ENCODE measurements at regions not wholly inside any gene's neighbourhood (a gene's known extent, or its start where the extent isn't known, plus 50 kb on each side); places are given as distances from the start of the nearest gene placed in this dataset.
A peak's percentile ranks its signal among the peaks of the same experiment; 100 is the strongest.

DNA sequence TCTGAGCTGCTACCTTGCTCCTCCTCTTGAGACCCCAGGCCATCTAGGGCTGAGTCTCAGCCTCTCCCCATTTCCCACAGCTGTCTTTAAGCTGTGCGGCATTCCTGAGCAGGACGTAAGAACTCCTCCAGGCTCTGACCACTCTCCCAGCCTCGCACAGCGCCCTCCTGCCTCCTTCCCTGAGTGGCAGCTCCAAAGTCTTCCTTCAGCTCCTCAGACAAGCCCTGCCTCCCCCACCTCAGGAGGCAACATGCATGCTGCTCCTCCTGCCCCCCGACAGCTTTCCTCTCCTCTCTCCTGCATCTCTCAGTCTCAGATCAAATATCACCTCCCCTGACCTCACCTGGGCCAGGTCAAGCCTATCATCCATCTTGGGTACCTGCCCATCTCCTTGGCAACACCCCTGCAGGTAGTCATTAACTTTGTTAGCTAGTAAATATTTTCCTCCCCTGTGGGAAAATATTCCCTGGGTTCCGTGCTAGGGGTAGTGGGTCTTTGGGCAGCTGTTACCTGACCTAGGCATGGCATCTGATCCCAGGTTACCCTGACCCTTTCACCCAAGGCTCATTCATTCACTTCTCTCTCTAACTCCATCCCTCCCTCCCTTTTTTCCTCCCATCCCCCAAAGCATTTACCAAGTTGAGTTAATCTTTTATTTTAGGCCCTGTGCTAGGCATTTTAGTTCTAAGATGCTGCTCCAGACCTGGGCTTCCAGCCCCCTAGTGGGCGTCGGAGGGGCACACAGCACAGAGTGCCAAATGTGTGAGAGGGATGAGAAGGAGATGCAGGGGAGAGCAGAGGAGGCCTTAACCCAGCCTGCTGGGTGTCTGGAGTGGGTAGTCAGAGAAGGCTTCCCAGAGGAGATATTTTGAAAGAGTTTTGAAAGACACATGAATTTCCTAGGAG lies 419.9 kb downstream of the PTPRU start:
- H2AFZ ChIP-seq (ENCODE audit: low read depth), result no peak overlapping the region
- H4K20me1 ChIP-seq (ENCODE audit: insufficient read depth), result no peaks in the 10 kb centered on the region
- H3K4me1 ChIP-seq (ENCODE audit: low read depth, poor library complexity, severe bottlenecking), result no peaks in the 10 kb centered on the region
- 0 out of 2 replicates have a peak, but pooled peaks cover 13% of the 10 kb centered on the region for H3K27me3 ChIP-seq (ENCODE audit: insufficient read depth, low read depth)
- no peak overlapping the region for H3K4me2 ChIP-seq
- H3K4me3 ChIP-seq (IDR thresholded peaks at IDR 0.05; ENCODE audit: insufficient read depth, low read depth, low read length), result no peak overlapping the region
- no peak overlapping the region for H3K9ac ChIP-seq
- H3K27ac ChIP-seq, result no peak overlapping the region
- no peaks in the 10 kb centered on the region for H3K36me3 ChIP-seq (ENCODE audit: insufficient read depth)
- TF ChIP-seq, protein P1, sequence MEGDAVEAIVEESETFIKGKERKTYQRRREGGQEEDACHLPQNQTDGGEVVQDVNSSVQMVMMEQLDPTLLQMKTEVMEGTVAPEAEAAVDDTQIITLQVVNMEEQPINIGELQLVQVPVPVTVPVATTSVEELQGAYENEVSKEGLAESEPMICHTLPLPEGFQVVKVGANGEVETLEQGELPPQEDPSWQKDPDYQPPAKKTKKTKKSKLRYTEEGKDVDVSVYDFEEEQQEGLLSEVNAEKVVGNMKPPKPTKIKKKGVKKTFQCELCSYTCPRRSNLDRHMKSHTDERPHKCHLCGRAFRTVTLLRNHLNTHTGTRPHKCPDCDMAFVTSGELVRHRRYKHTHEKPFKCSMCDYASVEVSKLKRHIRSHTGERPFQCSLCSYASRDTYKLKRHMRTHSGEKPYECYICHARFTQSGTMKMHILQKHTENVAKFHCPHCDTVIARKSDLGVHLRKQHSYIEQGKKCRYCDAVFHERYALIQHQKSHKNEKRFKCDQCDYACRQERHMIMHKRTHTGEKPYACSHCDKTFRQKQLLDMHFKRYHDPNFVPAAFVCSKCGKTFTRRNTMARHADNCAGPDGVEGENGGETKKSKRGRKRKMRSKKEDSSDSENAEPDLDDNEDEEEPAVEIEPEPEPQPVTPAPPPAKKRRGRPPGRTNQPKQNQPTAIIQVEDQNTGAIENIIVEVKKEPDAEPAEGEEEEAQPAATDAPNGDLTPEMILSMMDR (conservative IDR thresholded peaks at IDR 0.05; ENCODE audit: low read depth, low read length), result 0 out of 2 replicates have a peak, but pooled peaks have one; percentile 22
- no peaks in the 10 kb centered on the region for H3K79me2 ChIP-seq (ENCODE audit: insufficient read depth, low read depth)

DNA sequence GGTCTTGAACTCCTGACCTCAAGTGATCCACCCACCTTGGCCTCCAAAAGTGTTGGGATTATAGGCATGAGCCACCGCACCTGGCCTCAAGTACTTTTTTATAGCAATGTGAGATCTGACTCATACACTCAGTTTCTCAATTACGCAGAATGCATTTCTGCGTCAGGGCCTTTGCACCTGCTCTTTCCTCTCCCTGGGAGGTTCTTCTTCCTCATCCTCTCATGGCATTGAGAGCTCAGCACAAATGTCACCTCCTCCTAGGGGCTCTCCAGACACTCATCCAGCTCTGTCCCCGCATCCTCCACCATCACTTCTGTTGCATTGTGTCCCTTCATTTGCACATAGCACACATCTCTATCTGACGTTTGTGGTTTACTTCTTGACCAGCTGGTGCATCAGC lies 418.8 kb downstream of the PTPRU start:
- no peaks in the 10 kb centered on the region for H3K4me1 ChIP-seq (ENCODE audit: low read depth, poor library complexity, severe bottlenecking)
- TF ChIP-seq, protein P1 (conservative IDR thresholded peaks at IDR 0.05; ENCODE audit: low read depth, low read length), result no peak
- no peak overlapping the region for H3K4me3 ChIP-seq (IDR thresholded peaks at IDR 0.05; ENCODE audit: insufficient read depth, low read depth, low read length)
- no peaks in the 10 kb centered on the region for H3K36me3 ChIP-seq (ENCODE audit: insufficient read depth)
- no peak overlapping the region for H3K9ac ChIP-seq
- no peaks in the 10 kb centered on the region for H3K79me2 ChIP-seq (ENCODE audit: insufficient read depth, low read depth)
- H3K27me3 ChIP-seq (ENCODE audit: insufficient read depth, low read depth), result 0 out of 2 replicates have a peak, but pooled peaks cover 8% of the 10 kb centered on the region
- no peak overlapping the region for H3K27ac ChIP-seq
- H3K4me2 ChIP-seq, result no peak overlapping the region
- no peak overlapping the region for H2AFZ ChIP-seq (ENCODE audit: low read depth)
- H4K20me1 ChIP-seq (ENCODE audit: insufficient read depth), result no peaks in the 10 kb centered on the region

DNA sequence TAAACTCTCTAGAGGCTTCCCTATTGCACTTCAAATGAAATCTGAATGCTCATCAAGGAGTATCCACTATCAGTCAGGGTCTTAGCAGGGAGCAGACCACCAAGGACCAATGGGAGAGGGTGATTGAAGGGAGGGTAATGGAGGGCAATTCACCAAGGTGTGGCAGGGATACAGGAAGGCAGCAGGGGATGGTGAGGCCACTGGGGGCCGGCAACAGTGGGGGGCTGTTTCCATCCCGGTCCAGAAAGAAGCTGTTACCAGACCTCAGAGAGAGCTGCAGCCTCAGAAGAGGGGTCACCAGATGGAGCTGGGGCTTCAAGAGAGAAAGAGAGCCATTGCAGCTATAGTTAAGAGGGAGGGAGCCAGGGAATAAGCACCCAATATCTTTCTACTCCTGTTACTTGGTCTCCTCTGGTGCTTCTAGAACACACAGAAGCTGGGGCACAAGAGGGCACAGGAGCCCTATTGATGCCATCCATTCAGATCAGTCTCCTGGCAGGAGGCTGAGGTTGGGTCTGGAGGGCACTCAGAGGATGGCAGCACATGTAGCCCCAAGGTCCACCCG lies 417.6 kb downstream of the PTPRU start:
- H3K79me2 ChIP-seq (ENCODE audit: insufficient read depth, low read depth), result no peaks in the 10 kb centered on the region

DNA sequence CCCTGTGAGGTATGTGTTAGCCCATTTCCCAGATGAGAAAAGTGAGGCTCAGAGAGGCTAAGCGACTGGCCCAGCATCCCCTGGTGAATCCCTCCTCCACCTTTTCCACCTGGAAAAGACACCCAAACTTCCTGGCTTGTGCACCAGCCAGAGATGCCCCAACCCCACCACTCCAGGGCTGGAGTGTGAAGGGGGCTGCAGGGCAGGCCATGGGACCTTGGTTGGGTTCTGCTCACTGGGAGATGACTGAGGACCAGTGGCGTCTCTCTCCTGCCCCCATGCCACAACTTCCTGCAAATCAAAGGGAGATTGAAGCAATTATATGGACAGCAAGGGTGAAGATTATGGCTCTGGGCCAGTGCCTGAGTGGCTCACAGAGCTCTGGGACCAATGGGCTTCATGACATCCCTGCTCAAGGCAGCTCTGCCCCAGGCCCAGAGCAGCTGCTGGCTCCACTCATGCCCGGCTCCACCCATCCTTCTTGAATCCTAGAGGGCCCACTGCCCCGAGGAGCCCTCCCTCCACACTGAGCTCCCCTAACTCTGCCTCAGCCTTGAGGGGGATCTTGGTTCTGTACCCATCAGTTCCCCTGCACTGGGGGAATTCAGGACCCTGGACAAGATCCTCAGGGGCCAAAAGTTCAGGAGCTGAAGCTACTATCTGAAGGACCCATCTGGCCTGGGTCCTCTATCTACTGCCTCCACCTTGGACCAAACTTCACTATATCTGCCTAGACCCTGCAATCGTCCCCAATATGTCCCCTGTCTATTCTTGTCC lies 416.9 kb downstream of the PTPRU start:
- no peak overlapping the region for H3K9ac ChIP-seq
- TF ChIP-seq, protein P1 (conservative IDR thresholded peaks at IDR 0.05; ENCODE audit: low read depth, low read length), result no peak

More for the DNA sequence above, 417.6 kb downstream of the PTPRU start:
- no peaks in the 10 kb centered on the region for H4K20me1 ChIP-seq (ENCODE audit: insufficient read depth)
- H3K9ac ChIP-seq, result no peak overlapping the region
- H3K4me3 ChIP-seq (IDR thresholded peaks at IDR 0.05; ENCODE audit: insufficient read depth, low read depth, low read length), result no peak overlapping the region
- no peaks in the 10 kb centered on the region for H3K36me3 ChIP-seq (ENCODE audit: insufficient read depth)
- no peak overlapping the region for H3K27ac ChIP-seq
- TF ChIP-seq, protein P1 (conservative IDR thresholded peaks at IDR 0.05; ENCODE audit: low read depth, low read length), result no peak
- H2AFZ ChIP-seq (ENCODE audit: low read depth), result no peak overlapping the region
- H3K27me3 ChIP-seq (ENCODE audit: insufficient read depth, low read depth), result 0 out of 2 replicates have a peak, but pooled peaks cover 2% of the 10 kb centered on the region
- no peak overlapping the region for H3K4me2 ChIP-seq
- H3K4me1 ChIP-seq (ENCODE audit: low read depth, poor library complexity, severe bottlenecking), result no peaks in the 10 kb centered on the region

More for the DNA sequence above, 416.9 kb downstream of the PTPRU start:
- Histone ChIP-seq H3K79me2 (ENCODE audit: insufficient read depth, low read depth) (no peaks in the 10 kb centered on the region), H3K27ac (no peak overlapping the region), H4K20me1 (ENCODE audit: insufficient read depth) (no peaks in the 10 kb centered on the region), H3K36me3 (ENCODE audit: insufficient read depth) (no peaks in the 10 kb centered on the region), H3K4me2 (no peak overlapping the region), H3K27me3 (ENCODE audit: insufficient read depth, low read depth) (no peaks in the 10 kb centered on the region), H2AFZ (ENCODE audit: low read depth) (no peak overlapping the region), H3K4me1 (ENCODE audit: low read depth, poor library complexity, severe bottlenecking) (no peaks in the 10 kb centered on the region), H3K4me3 (IDR thresholded peaks at IDR 0.05; ENCODE audit: insufficient read depth, low read depth, low read length) (no peak overlapping the region)

Data from KMS-11 (cell line).